ENCODE measurements at regions not wholly inside any gene's neighbourhood (a gene's known extent, or its start where the extent isn't known, plus 50 kb on each side); places are given as distances from the start of the nearest gene placed in this dataset.

GRCh38 chr5:174159327-174160114, 114.0 kb downstream of the NSG2 start:
- DNase-seq (ENCODE audit: low read depth in 2 of 2, low spot score in 1 of 2), result no peak

- no peak for DNase-seq (ENCODE audit: low read depth in 2 of 2, low spot score in 1 of 2)
Observed at GRCh38 chr5:174165406-174165805, 119.9 kb downstream of the NSG2 start.

GRCh38 chr5:174166231-174167079, 120.9 kb downstream of the NSG2 start:
- DNase-seq (ENCODE audit: low read depth in 2 of 2, low spot score in 1 of 2), result no peak

- no peak for DNase-seq (ENCODE audit: low read depth in 2 of 2, low spot score in 1 of 2)
Observed at GRCh38 chr5:174167080-174167910, 121.8 kb downstream of the NSG2 start.

- no peak for DNase-seq (ENCODE audit: low read depth in 2 of 2, low spot score in 1 of 2)
Observed at GRCh38 chr5:174172152-174172551, 126.6 kb downstream of the NSG2 start.

GRCh38 chr5:174172566-174172965, 127.1 kb downstream of the NSG2 start:
- DNase-seq (ENCODE audit: low read depth in 2 of 2, low spot score in 1 of 2), result no peak

GRCh38 chr5:174173766-174174165, 128.3 kb downstream of the NSG2 start:
- no peak for DNase-seq (ENCODE audit: low read depth in 2 of 2, low spot score in 1 of 2)

GRCh38 chr5:174175716-174176268, 130.3 kb downstream of the NSG2 start:
- DNase-seq (ENCODE audit: low read depth in 2 of 2, low spot score in 1 of 2), result no peak

- DNase-seq (ENCODE audit: low read depth in 2 of 2, low spot score in 1 of 2), result no peak
Observed at GRCh38 chr5:174176511-174176910, 131.0 kb downstream of the NSG2 start.

GRCh38 chr5:174177531-174177930, 132.0 kb downstream of the NSG2 start:
- DNase-seq (ENCODE audit: low read depth in 2 of 2, low spot score in 1 of 2), result no peak

- no peak for DNase-seq (ENCODE audit: low read depth in 2 of 2, low spot score in 1 of 2)
Observed at GRCh38 chr5:174177976-174178605, 132.6 kb downstream of the NSG2 start.

- DNase-seq (ENCODE audit: low read depth in 2 of 2, low spot score in 1 of 2), result no peak
Observed at GRCh38 chr5:174180639-174181038, 135.1 kb downstream of the NSG2 start.

- DNase-seq (ENCODE audit: low read depth in 2 of 2, low spot score in 1 of 2), result no peak
Observed at GRCh38 chr5:174182111-174182510, 136.6 kb downstream of the NSG2 start.

GRCh38 chr5:174183701-174184100, 138.2 kb downstream of the NSG2 start:
- DNase-seq (ENCODE audit: low read depth in 2 of 2, low spot score in 1 of 2), result no peak

- DNase-seq (ENCODE audit: low read depth in 2 of 2, low spot score in 1 of 2), result no peak
Observed at GRCh38 chr5:174185506-174185905, 140.0 kb downstream of the NSG2 start.

GRCh38 chr5:174186096-174186695, 140.7 kb downstream of the NSG2 start:
- no peak for DNase-seq (ENCODE audit: low read depth in 2 of 2, low spot score in 1 of 2)

- DNase-seq (ENCODE audit: low read depth in 2 of 2, low spot score in 1 of 2), result no peak
Observed at GRCh38 chr5:174187001-174187400, 141.5 kb downstream of the NSG2 start.

- DNase-seq (ENCODE audit: low read depth in 2 of 2, low spot score in 1 of 2), result no peak
Observed at GRCh38 chr5:174187481-174187880, 142.0 kb downstream of the NSG2 start.

GRCh38 chr5:174188295-174188694, 142.8 kb downstream of the NSG2 start:
- DNase-seq (ENCODE audit: low read depth in 2 of 2, low spot score in 1 of 2), result no peak

Measured in stimulated activated CD8-positive, alpha-beta memory T cell treated with anti-CD3 and anti-CD28 coated beads, Interleukin-4, amount 100 ng/mL, for 1 hour (primary cell).